ENCODE measurements at regions not wholly inside any gene's neighbourhood (a gene's known extent, or its start where the extent isn't known, plus 50 kb on each side); places are given as distances from the start of the nearest gene placed in this dataset.

DNA sequence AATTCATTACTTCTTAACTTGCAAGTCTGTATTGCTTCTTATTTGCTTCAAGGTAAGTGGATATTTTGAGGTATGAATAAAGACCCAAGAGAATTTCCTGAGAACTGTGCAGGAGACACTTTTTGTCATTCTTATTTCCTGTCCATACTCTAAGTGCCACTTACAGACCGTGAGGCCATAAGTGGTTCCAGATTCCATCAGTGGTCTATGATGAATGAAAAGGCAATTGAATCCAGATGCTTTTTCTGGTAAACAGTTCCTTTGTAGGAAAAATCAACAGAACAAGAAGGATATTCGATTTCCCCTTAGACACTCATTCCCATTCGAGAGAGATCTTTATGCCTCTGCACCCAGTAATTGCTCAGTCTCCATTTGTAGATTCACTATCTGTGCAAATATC lies 58.3 kb upstream of the PDE10A start:
- TF ChIP-seq, protein P1, sequence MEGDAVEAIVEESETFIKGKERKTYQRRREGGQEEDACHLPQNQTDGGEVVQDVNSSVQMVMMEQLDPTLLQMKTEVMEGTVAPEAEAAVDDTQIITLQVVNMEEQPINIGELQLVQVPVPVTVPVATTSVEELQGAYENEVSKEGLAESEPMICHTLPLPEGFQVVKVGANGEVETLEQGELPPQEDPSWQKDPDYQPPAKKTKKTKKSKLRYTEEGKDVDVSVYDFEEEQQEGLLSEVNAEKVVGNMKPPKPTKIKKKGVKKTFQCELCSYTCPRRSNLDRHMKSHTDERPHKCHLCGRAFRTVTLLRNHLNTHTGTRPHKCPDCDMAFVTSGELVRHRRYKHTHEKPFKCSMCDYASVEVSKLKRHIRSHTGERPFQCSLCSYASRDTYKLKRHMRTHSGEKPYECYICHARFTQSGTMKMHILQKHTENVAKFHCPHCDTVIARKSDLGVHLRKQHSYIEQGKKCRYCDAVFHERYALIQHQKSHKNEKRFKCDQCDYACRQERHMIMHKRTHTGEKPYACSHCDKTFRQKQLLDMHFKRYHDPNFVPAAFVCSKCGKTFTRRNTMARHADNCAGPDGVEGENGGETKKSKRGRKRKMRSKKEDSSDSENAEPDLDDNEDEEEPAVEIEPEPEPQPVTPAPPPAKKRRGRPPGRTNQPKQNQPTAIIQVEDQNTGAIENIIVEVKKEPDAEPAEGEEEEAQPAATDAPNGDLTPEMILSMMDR (conservative IDR thresholded peaks at IDR 0.05 in 1 of 2, IDR thresholded peaks at IDR 0.05 in 1 of 2; ENCODE audit: extremely low read depth in 1 of 2, insufficient read depth in 1 of 2, low read depth in 1 of 2, low read length in 2 of 2) = no peak
- no peak for TF ChIP-seq EZH2 (IDR thresholded peaks at IDR 0.05; ENCODE audit: borderline replicate concordance, low read length)

Data from mammary epithelial cell (primary cell).